Endothelial cell (in vitro differentiated cells): ENCODE measurements at regions not wholly inside any gene's neighbourhood (a gene's known extent, or its start where the extent isn't known, plus 50 kb on each side); places are given as distances from the start of the nearest gene placed in this dataset.
A peak's percentile ranks its signal among the peaks of the same experiment; 100 is the strongest.

ENCODE experiments used
- DNase-seq: peaks from one replicate; pipeline ENCODE4 v3.0.0; 2021; ENCODE audit warnings: low spot score
- H3K27ac Mint-ChIP-seq: one replicate; pipeline ENCODE4 v1.8.0; 2021; ENCODE audit warnings: mixed read lengths, inconsistent platforms; ENCODE audit not compliant: unreplicated experiment
- H3K27me3 Mint-ChIP-seq: one replicate; pipeline ENCODE4 v1.8.0; 2021; ENCODE audit warnings: mild to moderate bottlenecking, moderate library complexity, mixed read lengths, inconsistent platforms; ENCODE audit not compliant: unreplicated experiment
- H3K36me3 Mint-ChIP-seq: one replicate; pipeline ENCODE4 v1.8.0; 2021; ENCODE audit warnings: mild to moderate bottlenecking, low read depth, mixed read lengths, inconsistent platforms; ENCODE audit not compliant: unreplicated experiment
- H3K4me1 Mint-ChIP-seq: one replicate; pipeline ENCODE4 v1.8.0; 2021; ENCODE audit warnings: mild to moderate bottlenecking, mixed read lengths, inconsistent platforms; ENCODE audit not compliant: unreplicated experiment
- H3K4me3 Mint-ChIP-seq: one replicate; pipeline ENCODE4 v1.8.0; 2021; ENCODE audit warnings: mild to moderate bottlenecking, mixed read lengths, inconsistent platforms; ENCODE audit not compliant: unreplicated experiment
- H3K9me3 Mint-ChIP-seq: one replicate; pipeline ENCODE4 v1.8.0; 2021; ENCODE audit warnings: mixed read lengths, inconsistent platforms; ENCODE audit not compliant: unreplicated experiment
- CTCF ChIP-seq: fragments of 200-600 bp; sonication (generic); IDR thresholded peaks from one replicate; pipeline ENCODE4 v1.5.0; 2021; ENCODE audit warnings: antibody characterized with exemption; ENCODE audit not compliant: unreplicated experiment

GRCh38 chr12:127560041-127560478 lies 706.9 kb upstream of the TMEM132C start:
- Mint-ChIP-seq H3K27me3 (peaks cover 2% of the 10 kb centered on the region), H3K27ac (no peak overlapping the region), H3K9me3 (peaks cover 35% of the 10 kb centered on the region), H3K4me3 (no peak overlapping the region), H3K36me3 (no peaks in the 10 kb centered on the region), H3K4me1 (no peaks in the 10 kb centered on the region)
- no peak for TF ChIP-seq CTCF
- no peak for DNase-seq

DNA sequence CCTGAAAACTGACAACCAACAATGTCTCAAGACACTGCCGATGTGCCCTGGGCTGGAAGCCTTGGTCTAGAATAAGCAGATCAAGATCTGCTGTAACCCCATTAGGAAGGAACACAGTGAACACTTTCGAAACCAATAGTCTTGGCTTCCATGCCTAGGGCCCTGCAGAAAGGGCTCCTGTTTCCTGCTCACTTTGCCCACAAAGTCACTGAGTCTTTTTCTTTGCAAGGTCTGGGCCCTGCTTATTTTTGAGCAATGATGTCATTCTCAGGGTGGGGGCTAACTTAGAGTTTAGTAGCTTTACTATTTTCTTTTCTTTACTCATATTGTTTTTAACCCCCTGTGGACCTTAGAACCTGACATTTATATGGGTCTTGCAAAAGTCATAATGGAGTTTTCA lies 704.2 kb upstream of the TMEM132C start:
- Mint-ChIP-seq H3K9me3 (peaks cover 22% of the 10 kb centered on the region), H3K36me3 (peaks cover 4% of the 10 kb centered on the region), H3K27me3 (peaks cover 7% of the 10 kb centered on the region), H3K4me3 (no peak overlapping the region), H3K4me1 (no peaks in the 10 kb centered on the region), H3K27ac (no peak overlapping the region)
- no peak for TF ChIP-seq CTCF
- DNase-seq, result no peak

DNA sequence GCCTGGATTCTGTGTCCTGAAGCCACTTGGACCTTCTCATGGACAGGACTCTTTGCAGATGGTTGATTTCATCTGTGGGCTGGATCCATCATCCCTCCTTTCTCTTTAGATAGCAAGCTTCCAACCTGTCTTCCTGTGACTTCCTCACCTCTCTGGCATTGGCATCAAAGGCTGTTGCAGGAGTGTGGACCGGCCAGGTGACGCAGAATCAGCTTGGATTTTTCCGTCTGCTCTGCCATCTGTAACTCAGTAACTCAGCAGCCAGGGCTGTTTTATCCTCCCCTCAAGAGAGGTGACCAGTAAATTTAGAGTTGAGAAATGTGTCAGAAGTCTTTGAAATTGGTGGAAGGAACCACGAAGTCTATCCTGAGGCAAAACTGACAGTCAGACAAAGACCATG lies 701.7 kb upstream of the TMEM132C start:
- H3K27me3 Mint-ChIP-seq, result peaks cover 14% of the 10 kb centered on the region
- no peak for TF ChIP-seq CTCF
- no peaks in the 10 kb centered on the region for H3K4me1 Mint-ChIP-seq
- no peak overlapping the region for H3K4me3 Mint-ChIP-seq
- H3K9me3 Mint-ChIP-seq, result peaks cover 24% of the 10 kb centered on the region
- H3K36me3 Mint-ChIP-seq, result peaks cover 12% of the 10 kb centered on the region
- DNase-seq, result no peak
- H3K27ac Mint-ChIP-seq, result no peak overlapping the region

GRCh38 chr12:127567531-127567930 lies 699.4 kb upstream of the TMEM132C start:
- Mint-ChIP-seq H3K27me3 (peaks cover 14% of the 10 kb centered on the region), H3K9me3 (peaks cover 34% of the 10 kb centered on the region)
- no peak for DNase-seq

GRCh38 chr12:127570387-127570786 lies 696.6 kb upstream of the TMEM132C start:
- no peak for DNase-seq
- no peak for TF ChIP-seq CTCF
- Mint-ChIP-seq H3K4me3 (no peak overlapping the region), H3K9me3 (peaks cover 40% of the 10 kb centered on the region), H3K27me3 (peaks cover 14% of the 10 kb centered on the region), H3K27ac (no peak overlapping the region), H3K4me1 (no peaks in the 10 kb centered on the region), H3K36me3 (peaks cover 15% of the 10 kb centered on the region)

More at GRCh38 chr12:127567531-127567930, 699.4 kb upstream of the TMEM132C start:
- Mint-ChIP-seq H3K27ac (peak overlapping the region; percentile 84), H3K4me1 (no peaks in the 10 kb centered on the region), H3K4me3 (peak overlapping the region; percentile 82), H3K36me3 (peaks cover 12% of the 10 kb centered on the region)
- no peak for TF ChIP-seq CTCF
